Inflammatory macrophage treated with lipopolysaccharide for 4 hours (primary cell): ENCODE measurements at regions not wholly inside any gene's neighbourhood (a gene's known extent, or its start where the extent isn't known, plus 50 kb on each side); places are given as distances from the start of the nearest gene placed in this dataset.

Experiments used
- DNase-seq: peaks from one replicate; pipeline ENCODE4 v3.0.0-alpha.2; 2020

DNA sequence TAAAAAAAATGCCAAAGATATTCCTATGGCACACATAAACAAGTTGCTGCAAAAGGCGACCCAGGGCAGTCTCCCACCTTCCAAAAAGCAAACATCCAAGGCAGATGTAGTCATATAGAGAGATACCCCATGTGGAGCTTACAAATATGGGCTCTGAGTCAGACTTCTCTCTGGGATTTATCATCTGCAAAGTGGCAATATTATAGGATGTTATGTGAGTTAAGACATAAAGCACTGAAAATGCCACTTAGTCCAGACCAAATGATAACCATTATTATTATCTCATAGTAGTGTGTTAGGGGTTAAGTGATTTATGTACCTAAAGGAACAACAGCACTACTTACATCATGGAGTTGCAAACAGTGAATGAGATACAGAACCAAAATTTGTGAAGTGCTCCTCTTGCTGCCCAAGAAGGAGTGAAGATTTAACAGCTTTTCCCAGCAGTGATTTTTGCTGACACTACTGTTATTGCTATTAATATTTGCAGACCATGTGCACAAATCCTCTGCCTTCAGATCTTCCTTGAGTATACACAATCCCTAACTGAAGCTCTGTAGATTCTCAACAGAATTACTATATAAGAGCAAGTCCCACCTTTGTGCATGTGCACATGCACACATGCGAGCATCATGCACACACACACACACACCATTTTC is 560.0 kb upstream of the SALL1 start:
- no peak for DNase-seq

DNA sequence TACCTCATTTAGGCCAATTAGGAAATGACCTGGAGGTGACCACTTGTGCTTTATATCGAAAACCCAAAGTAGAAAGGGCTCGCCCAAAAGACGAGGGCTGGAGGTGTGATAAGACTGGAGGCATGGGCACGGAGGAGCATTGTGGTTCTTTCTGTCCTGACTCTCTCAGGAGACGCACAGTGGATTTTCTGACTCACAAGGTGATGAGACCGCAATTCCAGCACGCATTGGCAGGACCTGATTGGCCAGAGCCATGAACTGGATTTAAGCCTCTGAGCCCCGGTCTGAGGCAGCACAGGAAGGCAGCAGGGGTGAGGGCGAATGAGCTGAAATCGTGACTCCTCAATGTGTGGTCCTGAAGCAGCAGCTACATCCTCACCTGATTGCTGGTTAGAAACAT is 559.1 kb upstream of the SALL1 start:
- no peak for DNase-seq

DNA sequence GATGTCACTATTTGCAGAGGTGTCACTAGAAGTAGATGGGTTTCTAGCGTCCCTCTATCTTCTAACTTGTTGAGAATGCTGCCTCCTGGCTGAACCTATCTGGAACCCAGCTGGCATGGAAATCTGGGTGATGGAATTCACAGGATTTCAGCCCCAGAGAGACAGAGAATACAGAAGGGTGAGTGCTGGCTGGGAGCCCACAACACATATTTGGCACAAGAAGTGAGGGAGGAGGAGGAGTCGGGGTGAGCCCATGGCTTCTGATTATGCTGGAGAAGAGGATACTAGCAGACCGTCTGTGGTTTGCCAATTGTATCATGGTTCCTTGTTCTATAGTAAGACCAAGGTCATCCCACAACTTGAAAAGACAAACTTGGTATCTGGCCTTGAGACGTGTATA is 557.8 kb upstream of the SALL1 start:
- DNase-seq = no peak

DNA sequence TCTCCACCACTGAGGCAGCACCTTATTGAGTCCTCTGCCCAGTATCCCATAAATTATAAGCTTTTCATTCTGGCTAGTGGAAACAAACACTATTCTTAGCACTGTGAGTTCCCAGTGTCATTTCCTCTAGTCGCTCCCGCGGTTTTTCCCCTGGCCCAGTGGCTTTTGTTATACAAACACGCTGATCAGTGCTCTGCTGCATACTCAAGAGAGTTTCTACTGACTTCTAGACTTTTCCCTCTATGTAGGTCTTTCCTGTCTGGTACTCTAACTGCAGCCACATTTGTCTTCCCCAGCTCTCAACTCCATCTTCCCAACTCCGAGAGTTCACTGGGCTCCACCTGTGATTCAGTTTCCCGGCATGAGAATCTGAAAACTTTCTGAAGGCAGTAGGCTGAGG is 556.6 kb upstream of the SALL1 start:
- no peak for DNase-seq

DNA sequence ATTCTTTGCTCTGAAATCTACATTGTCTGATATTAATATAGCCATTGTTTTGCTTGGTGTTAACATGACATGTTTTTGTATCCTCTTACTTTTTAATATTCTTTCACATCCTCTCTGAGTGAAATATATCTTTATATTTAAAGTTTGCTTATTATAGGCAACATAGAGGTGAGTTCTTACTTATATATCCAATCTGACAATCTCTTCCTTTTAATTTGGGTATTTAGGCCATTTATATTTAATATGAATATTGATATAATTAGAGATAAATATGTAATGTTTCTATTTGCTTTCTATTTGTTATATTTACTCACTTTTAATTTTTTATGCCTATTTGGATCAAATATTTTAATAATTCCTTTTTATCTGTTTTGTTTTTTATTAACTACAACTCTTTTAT is 554.1 kb upstream of the SALL1 start:
- DNase-seq = no peak

DNA sequence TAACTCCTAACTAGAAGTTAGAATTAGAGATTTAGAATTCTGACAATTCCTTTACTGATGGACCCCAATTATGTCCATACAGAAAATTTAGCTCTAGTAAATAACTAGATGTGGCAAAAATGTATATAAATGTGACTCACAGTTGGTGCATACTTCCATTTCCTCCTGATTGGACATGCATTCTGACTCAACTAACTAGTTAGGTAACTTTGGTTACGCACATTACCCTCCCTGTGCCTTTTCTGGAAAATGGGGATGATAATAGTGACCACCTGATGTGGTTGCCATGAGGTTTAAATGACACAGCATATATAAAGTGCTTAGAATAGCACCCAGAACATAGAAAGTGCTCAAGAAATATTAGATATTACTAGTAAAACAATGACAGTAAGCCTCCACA is 550.0 kb upstream of the SALL1 start:
- no peak for DNase-seq

DNA sequence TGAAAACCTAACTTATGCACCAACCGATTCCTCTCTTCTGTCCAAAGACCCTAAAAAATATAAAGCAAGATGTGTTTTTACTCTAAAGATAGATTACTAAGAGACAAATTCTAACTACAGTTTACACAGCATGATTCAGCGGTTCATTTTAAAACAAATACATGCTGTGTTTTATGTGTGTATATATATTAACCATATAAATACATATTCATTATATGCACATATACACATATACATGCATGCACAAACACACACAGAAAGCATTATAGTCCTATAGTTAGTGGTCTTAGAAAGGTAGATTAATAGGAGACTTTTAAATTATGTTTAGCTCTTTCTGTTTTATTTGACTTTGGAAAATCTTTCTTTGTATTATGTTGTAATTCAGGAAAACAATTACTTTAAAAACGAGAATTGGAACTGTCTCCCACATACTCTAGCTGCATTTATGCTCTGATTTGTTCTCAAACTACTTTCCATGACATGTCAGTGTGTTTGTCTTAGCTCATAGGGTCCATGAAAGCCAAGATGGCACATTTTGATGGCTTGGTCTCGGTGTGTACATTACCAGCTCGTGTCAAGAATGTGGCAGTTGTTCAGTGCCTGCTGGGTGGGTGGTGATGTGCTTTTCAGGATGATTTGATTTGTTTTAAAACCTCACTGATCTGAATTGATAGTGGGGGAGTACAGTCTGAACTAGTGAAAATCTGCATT is 548.8 kb upstream of the SALL1 start:
- no peak for DNase-seq

DNA sequence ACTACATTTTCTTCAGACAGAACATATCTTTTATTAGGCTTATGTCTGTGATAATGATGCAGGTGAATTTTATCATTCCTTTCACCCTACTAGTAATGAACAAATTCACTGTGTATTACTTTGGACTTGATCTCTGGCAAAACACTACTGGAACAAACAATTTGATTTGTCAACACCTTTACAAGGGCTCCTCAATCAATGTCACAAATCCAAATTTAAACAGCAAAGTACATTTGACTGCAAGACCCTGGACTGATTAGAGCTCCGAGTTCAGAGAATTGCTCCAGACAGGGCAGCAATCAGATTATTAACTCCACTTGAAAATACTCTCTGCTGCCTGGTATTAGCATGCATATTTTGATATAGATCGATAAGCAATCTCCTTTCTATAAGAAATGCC is 547.6 kb upstream of the SALL1 start:
- no peak for DNase-seq

DNA sequence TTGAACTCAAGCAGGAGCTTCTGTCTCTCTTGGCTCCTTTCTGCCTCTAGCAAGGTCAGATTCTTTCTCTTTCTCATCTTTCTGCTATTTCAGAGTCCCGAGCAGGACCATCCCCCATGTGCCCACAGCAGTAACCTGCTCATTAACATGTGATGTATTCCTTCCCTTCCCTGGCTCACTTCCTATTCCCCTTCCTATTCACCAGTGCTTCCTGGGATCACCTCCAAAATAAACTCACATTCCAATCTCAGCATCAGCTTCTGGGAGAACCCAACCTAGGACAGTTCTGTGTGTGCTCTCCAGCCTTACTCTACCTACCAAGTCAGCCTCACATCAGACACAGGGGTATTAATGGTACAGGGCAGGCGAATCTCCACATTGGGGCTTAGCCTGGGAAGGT is 546.4 kb upstream of the SALL1 start:
- no peak for DNase-seq

DNA sequence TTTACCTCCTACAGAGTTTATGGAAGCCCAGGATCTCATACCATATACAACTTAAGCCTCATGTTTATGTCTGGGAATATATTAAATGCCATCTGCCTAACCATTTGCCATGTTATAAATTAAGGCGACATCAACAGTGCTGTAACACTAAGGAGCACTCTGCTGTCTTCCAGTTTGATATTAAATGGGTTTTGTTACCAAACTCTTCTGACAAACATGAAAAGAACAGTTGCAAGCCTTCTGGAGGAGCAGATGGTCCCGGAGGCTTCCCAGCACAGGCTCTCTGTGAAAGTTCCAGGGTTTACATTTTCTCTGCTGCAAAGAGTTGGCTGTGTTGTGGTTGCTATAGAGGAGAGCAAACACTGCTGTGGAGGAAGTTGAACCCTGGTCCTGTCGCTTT is 545.3 kb upstream of the SALL1 start:
- no peak for DNase-seq

DNA sequence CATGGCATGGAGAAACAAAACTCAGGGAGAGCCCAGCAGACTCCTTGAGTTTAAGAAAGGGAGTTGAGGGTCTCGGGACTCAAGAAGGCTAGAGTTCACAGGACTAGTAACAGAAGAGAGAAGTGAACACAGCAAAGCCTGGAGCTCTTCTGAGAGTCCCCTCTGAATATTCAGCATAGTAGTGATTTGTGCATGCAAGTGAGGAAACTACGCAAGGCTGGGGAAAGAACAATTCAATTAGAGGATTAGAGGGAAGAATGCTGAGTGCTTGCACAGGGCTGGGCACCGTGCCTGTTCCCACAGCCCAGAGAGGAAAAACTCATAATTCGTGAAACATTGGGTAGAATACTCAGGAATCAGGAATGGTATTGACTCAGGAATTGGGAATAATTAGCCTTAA is 540.0 kb upstream of the SALL1 start:
- no peak for DNase-seq

DNA sequence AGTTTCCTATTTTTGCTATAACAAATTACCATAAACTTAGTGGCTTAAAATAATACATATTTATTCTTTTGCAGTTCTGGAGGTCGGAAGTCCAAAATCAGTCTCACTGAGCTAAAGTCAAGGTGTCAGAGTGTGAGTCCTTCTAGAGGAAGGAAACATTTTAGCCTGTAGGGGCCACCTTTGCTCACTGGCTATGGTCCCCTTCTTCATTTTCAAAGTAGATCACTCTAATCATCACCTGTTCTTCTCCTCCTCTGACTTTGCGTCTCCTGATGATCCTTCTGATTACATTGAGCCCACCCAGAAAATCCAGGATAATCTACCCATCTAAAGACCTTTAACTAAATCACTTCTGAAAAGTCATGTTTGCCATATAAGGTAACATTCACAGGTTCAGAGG is 534.4 kb upstream of the SALL1 start:
- no peak for DNase-seq

DNA sequence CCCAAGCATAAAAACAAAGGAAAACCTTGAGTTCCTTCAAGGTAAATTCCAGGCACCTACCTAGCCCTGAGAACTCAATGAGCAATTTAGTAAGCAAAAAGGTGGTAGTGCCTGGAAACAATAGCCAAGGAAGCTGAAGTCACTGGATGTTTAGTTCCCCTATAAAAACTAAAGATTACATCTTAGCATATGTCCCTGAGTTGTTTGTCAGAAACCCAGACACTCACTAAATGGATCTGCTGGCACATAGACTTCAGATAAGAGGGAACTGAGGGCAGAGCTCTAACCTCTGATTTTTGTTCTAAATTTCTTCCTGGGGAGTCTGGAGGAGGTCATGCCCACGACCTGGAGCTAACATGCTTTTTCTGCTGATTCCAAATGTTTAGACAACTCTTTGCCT is 532.8 kb upstream of the SALL1 start:
- DNase-seq = no peak

DNA sequence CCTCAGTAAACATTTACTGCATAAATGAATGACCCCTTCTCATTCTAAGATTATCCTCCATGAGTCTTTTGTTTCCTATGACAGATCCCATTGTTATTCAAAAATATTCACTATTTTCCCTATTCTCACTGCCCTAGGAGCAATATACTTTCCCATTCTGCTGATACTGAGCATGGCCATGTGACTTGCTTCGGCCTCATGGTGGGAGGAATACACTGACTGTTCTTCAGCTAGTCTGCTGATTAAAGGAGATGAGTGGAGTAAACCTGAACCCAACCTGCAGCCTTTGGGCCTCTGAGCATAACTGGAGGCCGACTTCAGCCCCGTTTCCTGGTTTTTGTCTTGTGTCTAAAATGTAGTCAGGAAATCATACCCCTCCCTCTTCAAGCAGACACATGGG is 531.8 kb upstream of the SALL1 start:
- no peak for DNase-seq

DNA sequence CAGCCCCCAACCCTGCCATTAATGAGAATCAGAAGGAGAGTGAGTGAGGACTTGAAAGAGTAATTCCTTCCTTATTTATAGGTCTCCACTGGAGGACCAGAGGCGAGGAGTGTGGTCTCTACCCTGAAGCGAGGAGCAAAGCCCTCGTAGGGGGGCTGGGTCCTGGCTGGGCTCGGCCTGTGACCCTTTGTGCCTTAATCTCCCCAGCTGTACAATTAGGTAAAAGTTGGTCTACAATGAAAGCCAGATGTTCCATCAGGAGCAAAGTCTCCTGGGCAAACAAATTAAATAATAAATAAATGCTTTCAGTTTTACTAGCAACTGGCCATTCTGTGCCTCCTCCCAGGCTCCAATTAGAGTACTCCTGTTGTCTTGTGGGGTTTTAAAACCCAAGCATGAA is 523.5 kb upstream of the SALL1 start:
- no peak for DNase-seq

DNA sequence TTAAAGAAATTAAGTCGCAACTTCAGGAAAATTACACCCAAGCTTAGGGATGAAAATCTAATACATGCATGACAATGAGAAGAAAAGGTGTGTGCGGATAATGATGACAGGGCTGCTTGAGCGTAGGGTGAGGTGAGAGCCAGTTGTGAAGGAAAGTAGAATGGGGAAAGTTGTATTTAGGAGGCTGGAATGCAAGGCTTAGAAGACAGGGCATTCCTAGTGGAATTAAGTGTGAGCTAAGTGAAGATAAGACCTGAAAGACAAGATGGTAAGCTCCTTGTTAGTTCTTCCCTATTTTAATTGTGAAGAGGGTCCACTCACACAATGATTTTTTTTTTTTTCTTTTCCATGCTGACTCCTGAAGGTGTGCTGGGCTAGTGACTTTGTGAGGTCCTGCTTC is 519.5 kb upstream of the SALL1 start:
- DNase-seq = no peak

DNA sequence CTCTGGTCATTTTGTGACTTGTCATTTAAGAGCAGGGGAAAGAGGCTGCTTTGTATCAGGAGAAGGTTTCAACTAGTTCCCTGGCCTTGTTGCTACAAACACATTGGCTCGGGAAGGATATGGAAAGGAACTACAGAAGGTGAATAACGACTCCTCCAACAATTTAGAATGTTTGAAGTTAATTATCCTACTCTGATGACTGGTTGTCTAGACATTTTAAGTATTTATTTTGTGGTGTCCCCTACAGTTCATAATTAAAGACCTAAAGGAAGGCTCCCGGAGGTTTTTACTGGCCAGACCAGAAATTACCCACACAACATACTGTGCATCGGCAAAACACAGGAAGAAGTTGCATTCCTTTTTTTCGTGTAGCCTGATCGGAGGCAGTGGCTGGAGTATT is 515.8 kb upstream of the SALL1 start:
- DNase-seq = no peak

DNA sequence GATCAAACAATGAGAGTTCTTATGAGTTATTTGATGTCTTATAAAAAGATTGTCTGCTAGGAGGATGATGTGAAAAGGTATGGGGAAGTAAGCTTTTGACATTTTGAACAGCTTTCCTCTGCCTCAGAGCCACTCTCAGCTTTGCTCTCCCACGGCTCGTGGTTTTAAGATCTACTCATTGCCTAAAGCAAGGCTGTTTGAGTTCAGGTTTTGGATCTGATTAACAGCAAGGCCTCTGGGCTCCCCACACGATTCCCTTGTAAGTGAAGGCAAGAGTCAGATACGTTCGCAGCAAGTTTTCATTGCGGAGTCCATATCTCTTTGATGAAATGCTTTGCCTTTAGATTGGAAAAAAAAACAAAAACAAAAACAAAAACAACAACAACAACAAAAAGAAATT is 515.0 kb upstream of the SALL1 start:
- no peak for DNase-seq

DNA sequence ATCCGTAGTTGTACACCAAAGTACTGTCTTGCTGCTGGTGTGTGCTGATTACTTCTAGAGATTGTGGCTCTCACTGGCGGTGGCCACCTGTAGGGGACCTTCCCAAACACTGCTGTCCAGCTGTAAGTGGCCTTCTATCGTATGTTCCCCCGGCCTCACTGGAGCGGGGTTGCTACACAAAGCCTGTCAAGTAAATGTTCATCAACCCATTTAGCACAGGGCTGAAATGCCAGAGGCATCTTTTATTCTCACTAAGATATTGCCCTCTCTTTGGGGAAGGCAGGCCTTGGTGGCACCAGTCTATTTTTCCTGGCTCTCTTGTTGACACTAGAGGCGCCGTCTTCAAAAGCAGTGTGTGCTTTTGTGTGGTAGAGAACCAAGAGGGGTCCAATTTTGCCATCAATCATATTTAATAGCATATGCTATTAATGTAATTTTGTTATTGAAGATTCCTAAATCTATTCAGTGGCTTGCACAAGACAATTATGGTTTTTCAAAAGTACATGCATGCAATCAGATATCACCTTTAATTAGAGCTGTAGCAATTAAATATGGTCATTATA is 514.4 kb upstream of the SALL1 start:
- DNase-seq = no peak

DNA sequence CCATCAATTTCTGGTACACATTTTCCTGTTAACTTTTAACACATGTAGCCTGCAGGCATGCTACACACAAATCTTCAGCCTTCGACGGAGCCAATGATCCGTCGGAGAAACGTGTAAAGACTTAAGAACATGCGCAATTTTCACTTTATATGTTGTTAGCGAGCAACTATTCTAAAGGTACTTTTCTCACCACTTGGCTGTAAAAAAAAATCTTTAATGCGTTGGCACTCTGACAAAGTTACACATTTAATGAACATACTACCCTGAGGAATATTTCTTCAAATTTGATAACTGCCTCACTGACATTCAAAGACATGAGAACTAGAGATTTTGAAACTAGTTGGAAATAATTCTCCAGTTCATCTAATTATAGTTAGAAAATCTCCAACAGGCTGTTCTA is 507.5 kb upstream of the SALL1 start:
- DNase-seq = no peak

DNA sequence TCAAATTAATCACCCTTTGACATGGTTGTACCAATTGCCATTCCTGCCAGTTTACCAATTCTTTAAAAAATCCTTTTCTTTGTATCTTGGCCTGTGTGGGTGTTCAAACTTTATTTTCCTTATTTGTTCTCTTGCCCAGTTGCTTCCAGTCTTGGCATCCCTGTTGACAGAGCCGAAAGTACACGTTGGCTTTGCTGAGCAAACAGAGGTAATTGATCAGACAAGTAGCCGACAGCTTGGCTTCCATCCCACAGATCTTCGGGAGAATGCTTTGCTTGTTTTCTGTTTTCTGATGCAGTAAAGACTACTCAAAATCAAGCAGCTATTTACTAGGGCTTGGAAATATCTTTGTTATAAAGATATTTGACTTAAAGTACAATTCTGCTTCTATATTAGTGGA is 506.8 kb upstream of the SALL1 start:
- no peak for DNase-seq

DNA sequence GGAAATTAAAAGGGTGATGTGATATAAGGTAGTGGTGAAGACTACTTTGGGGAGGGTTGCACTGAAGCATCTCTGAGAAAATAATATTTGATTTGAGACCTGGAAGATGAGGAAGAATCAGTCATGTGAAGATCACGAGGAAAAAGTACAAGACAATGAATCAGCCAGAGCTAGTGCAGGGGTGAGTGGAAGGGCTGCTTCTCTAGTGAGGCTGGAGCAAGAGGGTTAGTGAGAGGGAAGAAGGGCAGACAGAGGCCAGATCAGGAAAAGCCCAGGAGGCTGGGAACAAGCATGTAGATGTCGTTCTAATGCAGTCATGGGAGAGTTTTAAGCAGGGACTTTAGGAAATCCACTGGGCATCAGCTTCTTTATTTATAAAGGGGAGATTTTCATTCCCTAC is 504.2 kb upstream of the SALL1 start:
- no peak for DNase-seq

DNA sequence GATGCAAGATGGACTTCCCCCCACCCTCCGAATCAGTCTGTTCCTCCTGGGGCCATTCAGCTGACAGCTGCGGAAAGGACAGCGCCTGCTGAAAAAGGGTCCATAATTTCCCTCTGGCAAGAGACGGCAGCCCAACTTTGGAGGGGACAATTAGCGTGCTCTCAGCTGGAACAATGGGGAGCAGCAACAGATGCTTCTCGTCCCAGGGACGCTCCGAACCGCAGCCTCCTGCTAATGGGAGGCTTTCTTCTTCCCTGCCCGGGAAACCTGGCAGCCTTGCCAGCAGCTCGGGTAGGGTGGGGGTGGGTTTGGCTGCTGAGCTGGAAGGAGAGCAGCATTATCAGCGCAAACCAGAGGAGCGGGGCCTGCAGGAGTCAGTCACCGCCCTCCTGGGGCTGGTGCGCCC is 500.0 kb upstream of the SALL1 start:
- no peak for DNase-seq

DNA sequence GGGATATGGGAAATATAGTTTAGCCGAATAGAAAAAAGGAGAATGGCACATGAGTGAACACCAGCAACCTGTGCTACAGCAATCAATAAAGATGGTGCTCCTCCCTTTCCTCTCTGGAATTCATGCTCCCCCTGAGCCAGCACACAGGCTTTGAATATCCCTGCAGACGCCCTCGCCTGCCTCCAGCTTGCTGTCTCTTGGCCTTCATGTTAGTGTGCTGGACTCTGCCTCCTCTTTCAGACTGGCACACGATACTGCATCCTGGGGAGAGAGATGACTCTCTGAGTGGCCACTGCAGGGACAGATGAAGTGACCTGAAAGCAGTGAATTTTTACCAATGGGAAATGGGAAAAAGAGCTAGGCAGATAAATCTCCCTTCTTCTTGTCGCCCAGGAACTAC is 498.6 kb upstream of the SALL1 start:
- DNase-seq = no peak

DNA sequence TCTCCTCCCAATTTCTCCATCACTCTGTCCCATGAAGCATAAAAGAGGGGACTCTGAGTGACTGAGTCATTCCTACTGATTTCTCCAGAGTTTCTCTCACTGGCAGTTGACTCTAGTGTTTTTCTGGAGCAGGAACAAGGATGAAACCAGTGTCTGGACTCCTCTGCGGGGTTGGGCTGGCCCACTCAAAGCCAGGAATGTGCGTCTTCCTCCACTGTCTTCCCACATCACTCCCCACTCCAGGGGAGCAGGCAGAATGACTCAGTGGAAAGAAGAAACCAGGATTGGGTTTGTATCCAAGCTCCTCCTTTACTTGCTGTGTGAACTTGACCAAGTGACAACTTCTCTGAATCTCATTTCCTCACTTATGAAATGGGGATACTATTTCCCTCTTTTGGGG is 497.5 kb upstream of the SALL1 start:
- DNase-seq = no peak
